H1 (cell line): ENCODE measurements at regions not wholly inside any gene's neighbourhood (a gene's known extent, or its start where the extent isn't known, plus 50 kb on each side); places are given as distances from the start of the nearest gene placed in this dataset.

Source experiments
- CBX8 ChIP-seq: fragments of 300-800, 300-1000 bp; sonication (generic); IDR thresholded peaks from 2 replicates; pipeline ENCODE4 v1.7.1; 2016; ENCODE audit warnings: low read depth, low read length, borderline replicate concordance
- CEBPB ChIP-seq: IDR thresholded peaks from 2 replicates; pipeline ENCODE4 v1.6.1; 2012; ENCODE audit warnings: low read depth, low read length
- CHD2 ChIP-seq: IDR thresholded peaks from 2 replicates; pipeline ENCODE4 v1.6.1; 2012; ENCODE audit warnings: low read length, improper control_type of control experiment
- FOSL1 ChIP-seq: IDR thresholded peaks from 2 replicates; pipeline ENCODE4 v1.6.1; 2011; ENCODE audit warnings: mild to moderate bottlenecking, low read depth, low read length, moderate library complexity; ENCODE audit not compliant: insufficient read depth
- TAF7 ChIP-seq: optimal IDR thresholded peaks from 2 replicates; pipeline ENCODE3; 2011; ENCODE audit warnings: low read depth, mild to moderate bottlenecking, inconsistent platforms, low read length, moderate library complexity, borderline replicate concordance
- YY1 ChIP-seq: IDR thresholded peaks from 2 replicates; pipeline ENCODE4 v1.6.1; 2011; ENCODE audit warnings: low read depth, mild to moderate bottlenecking, low read length
- TF ChIP-seq, protein P1 (sequence below), 3 experiments: IDR thresholded peaks; 1 replicate in 2 of 3; 2 replicates in 1 of 3; pipeline versions ENCODE4 v1.5.1 to v1.6.1; 2011; ENCODE audit warnings: low read length in 3 of 3, mild to moderate bottlenecking in 3 of 3, inconsistent platforms in 2 of 3, low read depth in 1 of 3, moderate library complexity in 1 of 3; ENCODE audit not compliant: insufficient read depth in 1 of 3; ENCODE audit errors: control extremely low read depth in 1 of 3
- TF ChIP-seq, protein P2 (sequence below): IDR thresholded peaks from 2 replicates; pipeline ENCODE4 v1.6.1; 2011; ENCODE audit warnings: low read length, improper control_type of control experiment

DNA sequence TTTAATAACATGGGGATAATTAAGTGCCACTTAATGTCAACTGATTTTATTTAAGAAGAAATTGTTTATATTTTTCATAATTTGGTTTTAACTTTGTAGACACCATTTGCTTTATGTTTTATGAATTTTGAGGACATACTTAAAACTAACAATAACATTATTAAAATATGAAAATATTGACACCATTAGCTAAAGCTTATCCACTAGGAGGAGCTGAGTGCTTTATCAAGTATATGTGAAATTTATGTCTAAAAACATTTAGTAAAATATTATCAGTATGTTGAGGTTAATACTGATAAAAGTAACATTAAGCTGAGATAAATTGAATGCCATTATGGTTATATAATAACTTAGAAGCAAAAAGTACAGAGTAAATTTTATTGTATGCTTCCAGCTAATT lies 622.1 kb downstream of the ARL4A start:
- TF ChIP-seq, protein P1, sequence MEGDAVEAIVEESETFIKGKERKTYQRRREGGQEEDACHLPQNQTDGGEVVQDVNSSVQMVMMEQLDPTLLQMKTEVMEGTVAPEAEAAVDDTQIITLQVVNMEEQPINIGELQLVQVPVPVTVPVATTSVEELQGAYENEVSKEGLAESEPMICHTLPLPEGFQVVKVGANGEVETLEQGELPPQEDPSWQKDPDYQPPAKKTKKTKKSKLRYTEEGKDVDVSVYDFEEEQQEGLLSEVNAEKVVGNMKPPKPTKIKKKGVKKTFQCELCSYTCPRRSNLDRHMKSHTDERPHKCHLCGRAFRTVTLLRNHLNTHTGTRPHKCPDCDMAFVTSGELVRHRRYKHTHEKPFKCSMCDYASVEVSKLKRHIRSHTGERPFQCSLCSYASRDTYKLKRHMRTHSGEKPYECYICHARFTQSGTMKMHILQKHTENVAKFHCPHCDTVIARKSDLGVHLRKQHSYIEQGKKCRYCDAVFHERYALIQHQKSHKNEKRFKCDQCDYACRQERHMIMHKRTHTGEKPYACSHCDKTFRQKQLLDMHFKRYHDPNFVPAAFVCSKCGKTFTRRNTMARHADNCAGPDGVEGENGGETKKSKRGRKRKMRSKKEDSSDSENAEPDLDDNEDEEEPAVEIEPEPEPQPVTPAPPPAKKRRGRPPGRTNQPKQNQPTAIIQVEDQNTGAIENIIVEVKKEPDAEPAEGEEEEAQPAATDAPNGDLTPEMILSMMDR (IDR thresholded peaks at IDR 0.05; ENCODE audit: control extremely low read depth in 1 of 3, insufficient read depth in 1 of 3, low read depth in 1 of 3, low read length in 3 of 3), result no peak
- TF ChIP-seq YY1 (no peak), TAF7 (no peak), CEBPB (no peak), CBX8 (no peak), FOSL1 (no peak), CHD2 (no peak)
- TF ChIP-seq, protein P2, sequence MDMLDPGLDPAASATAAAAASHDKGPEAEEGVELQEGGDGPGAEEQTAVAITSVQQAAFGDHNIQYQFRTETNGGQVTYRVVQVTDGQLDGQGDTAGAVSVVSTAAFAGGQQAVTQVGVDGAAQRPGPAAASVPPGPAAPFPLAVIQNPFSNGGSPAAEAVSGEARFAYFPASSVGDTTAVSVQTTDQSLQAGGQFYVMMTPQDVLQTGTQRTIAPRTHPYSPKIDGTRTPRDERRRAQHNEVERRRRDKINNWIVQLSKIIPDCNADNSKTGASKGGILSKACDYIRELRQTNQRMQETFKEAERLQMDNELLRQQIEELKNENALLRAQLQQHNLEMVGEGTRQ, result no peak
